SU-DHL-6 (cell line): ENCODE measurements at regions not wholly inside any gene's neighbourhood (a gene's known extent, or its start where the extent isn't known, plus 50 kb on each side); places are given as distances from the start of the nearest gene placed in this dataset.

Experiments
- EZH2phosphoT487 ChIP-seq: fragments of 200-600 bp; sonication (generic), shearing (Covaris generic); conservative IDR thresholded peaks from 2 replicates; pipeline ENCODE4 v1.6.1; 2018; ENCODE audit warnings: mild to moderate bottlenecking, antibody characterized with exemption, low read length, moderate library complexity, mixed read lengths
- TF ChIP-seq, protein P1 (sequence below): fragments of 200-600 bp; sonication (generic); IDR thresholded peaks from one replicate; pipeline ENCODE4 v1.5.1; 2017; ENCODE audit warnings: antibody characterized with exemption, mild to moderate bottlenecking, low read length, moderate library complexity; ENCODE audit not compliant: insufficient read depth, poor library complexity, severe bottlenecking

DNA sequence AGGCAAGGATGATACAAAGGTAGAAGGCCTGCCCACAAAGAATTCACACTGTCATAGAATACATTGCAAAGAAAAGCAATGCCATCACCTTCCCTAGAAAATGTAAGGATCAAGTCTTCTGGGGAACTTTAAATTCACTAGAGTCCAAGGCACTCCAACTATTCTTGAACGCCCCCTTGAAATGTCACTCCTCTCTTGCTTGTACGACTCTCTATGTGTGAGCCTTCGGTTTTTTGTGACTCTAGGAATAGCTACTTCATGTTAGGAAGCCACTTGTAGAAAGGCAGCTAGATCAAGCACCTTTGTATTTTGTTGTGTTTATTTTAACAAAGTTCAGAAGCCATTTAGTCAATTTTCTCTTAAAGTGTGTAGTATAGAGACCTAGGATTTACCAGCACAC is 159.2 kb upstream of the ARID1B start:
- TF ChIP-seq, protein P1, sequence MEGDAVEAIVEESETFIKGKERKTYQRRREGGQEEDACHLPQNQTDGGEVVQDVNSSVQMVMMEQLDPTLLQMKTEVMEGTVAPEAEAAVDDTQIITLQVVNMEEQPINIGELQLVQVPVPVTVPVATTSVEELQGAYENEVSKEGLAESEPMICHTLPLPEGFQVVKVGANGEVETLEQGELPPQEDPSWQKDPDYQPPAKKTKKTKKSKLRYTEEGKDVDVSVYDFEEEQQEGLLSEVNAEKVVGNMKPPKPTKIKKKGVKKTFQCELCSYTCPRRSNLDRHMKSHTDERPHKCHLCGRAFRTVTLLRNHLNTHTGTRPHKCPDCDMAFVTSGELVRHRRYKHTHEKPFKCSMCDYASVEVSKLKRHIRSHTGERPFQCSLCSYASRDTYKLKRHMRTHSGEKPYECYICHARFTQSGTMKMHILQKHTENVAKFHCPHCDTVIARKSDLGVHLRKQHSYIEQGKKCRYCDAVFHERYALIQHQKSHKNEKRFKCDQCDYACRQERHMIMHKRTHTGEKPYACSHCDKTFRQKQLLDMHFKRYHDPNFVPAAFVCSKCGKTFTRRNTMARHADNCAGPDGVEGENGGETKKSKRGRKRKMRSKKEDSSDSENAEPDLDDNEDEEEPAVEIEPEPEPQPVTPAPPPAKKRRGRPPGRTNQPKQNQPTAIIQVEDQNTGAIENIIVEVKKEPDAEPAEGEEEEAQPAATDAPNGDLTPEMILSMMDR = no peak
- TF ChIP-seq EZH2phosphoT487 = no peak
